Loucy (cell line): ENCODE measurements at regions not wholly inside any gene's neighbourhood (a gene's known extent, or its start where the extent isn't known, plus 50 kb on each side); places are given as distances from the start of the nearest gene placed in this dataset.

Experiments used
- CTCF ChIP-seq: fragments of 200-600 bp; sonication (generic); conservative IDR thresholded peaks from 2 replicates; pipeline ENCODE4 v1.5.1; 2014; ENCODE audit warnings: mild to moderate bottlenecking, antibody characterized with exemption, low read length
- EZH2phosphoT487 ChIP-seq: fragments of 200-600 bp; IDR thresholded peaks from 2 replicates; pipeline ENCODE4 v1.6.1; 2018; ENCODE audit warnings: antibody characterized with exemption, mild to moderate bottlenecking, moderate library complexity, borderline replicate concordance

GRCh38 chr21:33133892-33134291, 64.0 kb downstream of the OLIG1 start:
- TF ChIP-seq CTCF (no peak), EZH2phosphoT487 (no peak)
